ENCODE measurements at regions not wholly inside any gene's neighbourhood (a gene's known extent, or its start where the extent isn't known, plus 50 kb on each side); places are given as distances from the start of the nearest gene placed in this dataset.

DNA sequence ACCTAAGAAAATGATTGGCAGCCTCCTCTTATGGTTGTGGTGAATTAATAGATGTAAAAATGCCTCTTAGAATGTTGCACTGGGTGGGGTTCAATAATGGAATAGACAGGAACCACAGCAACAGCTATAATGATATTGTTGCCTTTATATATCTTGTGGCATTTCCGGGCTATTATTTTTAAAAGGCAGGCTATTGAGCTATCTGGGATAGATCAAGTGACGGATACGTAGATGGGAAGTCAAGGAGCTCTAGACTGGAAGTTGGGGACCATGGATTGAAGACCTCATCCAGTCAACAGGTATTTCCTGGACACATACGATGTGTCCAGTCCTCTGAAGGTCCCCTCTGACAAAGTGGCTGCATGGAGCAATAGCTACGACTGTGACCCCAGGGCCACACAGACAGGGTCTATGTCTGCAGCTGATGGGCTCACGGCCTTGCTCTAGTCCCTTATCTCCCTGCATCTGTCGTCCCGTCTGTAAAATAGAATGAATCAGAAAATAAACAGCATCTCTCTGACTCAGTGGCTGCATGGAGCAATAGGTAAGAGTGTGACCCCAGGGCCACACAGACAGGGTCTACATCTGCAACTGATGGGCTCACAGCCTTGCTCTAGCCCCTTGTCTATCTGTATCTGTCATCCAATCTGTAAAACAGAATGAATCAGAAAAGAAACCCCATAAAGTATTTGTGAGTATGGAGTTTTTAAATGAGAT, 117.7 kb upstream of the FOXF1 start:
- TF ChIP-seq, protein P1, sequence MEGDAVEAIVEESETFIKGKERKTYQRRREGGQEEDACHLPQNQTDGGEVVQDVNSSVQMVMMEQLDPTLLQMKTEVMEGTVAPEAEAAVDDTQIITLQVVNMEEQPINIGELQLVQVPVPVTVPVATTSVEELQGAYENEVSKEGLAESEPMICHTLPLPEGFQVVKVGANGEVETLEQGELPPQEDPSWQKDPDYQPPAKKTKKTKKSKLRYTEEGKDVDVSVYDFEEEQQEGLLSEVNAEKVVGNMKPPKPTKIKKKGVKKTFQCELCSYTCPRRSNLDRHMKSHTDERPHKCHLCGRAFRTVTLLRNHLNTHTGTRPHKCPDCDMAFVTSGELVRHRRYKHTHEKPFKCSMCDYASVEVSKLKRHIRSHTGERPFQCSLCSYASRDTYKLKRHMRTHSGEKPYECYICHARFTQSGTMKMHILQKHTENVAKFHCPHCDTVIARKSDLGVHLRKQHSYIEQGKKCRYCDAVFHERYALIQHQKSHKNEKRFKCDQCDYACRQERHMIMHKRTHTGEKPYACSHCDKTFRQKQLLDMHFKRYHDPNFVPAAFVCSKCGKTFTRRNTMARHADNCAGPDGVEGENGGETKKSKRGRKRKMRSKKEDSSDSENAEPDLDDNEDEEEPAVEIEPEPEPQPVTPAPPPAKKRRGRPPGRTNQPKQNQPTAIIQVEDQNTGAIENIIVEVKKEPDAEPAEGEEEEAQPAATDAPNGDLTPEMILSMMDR (conservative IDR thresholded peaks at IDR 0.05 in 1 of 2, IDR thresholded peaks at IDR 0.05 in 1 of 2; ENCODE audit: extremely low read depth in 1 of 2, insufficient read depth in 1 of 2, low read depth in 1 of 2, low read length in 2 of 2) = no peak
- no peak for TF ChIP-seq EZH2 (IDR thresholded peaks at IDR 0.05; ENCODE audit: borderline replicate concordance, low read length)
